Activated T-helper 2 cell treated with anti-CD3 and anti-CD28 coated beads, Interferon-gamma antibody, Interleukin-2, Interleukin-4, amounts not matched to agents 10 μg/mL and 5 μg/mL and 100 μg/mL, durations not matched to agents 14 hours and 24 hours and 36 hours (primary cell): ENCODE measurements at regions not wholly inside any gene's neighbourhood (a gene's known extent, or its start where the extent isn't known, plus 50 kb on each side); places are given as distances from the start of the nearest gene placed in this dataset.

Experiments
- DNase-seq: peaks from one replicate; pipeline ENCODE4 v3.0.0; 2021; ENCODE audit warnings: low spot score
- H3K27ac Mint-ChIP-seq: one replicate; pipeline ENCODE4 v1.8.0; 2021; ENCODE audit warnings: mixed read lengths
- H3K27me3 Mint-ChIP-seq: one replicate; pipeline ENCODE4 v1.8.0; 2021; ENCODE audit warnings: low read depth, mixed read lengths
- H3K36me3 Mint-ChIP-seq: one replicate; pipeline ENCODE4 v1.8.0; 2021; ENCODE audit warnings: low read depth, mixed read lengths
- H3K4me1 Mint-ChIP-seq: one replicate; pipeline ENCODE4 v1.8.0; 2021; ENCODE audit warnings: low read depth, mixed read lengths
- H3K4me3 Mint-ChIP-seq: one replicate; pipeline ENCODE4 v1.8.0; 2021; ENCODE audit warnings: low read depth, mild to moderate bottlenecking, moderate library complexity, mixed read lengths
- H3K9me3 Mint-ChIP-seq: one replicate; pipeline ENCODE4 v1.8.0; 2021; ENCODE audit warnings: mixed read lengths
- intact Hi-C: fragments of 100-400 bp; cut with micrococcal nuclease; formaldehyde crosslinking; loops from one replicate; pipeline ENCODE4 v1.15.1; 2023

GRCh38 chr1:201673915-201674314 is 135.0 kb downstream of the NAV1 start:
- peaks cover 10% of the 10 kb centered on the region for H3K27me3 Mint-ChIP-seq
- H3K27ac Mint-ChIP-seq: no peak overlapping the region
- no peak overlapping the region for H3K4me3 Mint-ChIP-seq
- intact Hi-C loops: no loop called here
- no peaks in the 10 kb centered on the region for H3K4me1 Mint-ChIP-seq
- H3K36me3 Mint-ChIP-seq: no peaks in the 10 kb centered on the region
- no peak for DNase-seq
- no peaks in the 10 kb centered on the region for H3K9me3 Mint-ChIP-seq

- no peaks in the 10 kb centered on the region for H3K36me3 Mint-ChIP-seq
- intact Hi-C loops: no loop called here
- no peak for DNase-seq
- H3K27ac Mint-ChIP-seq: no peak overlapping the region
- no peak overlapping the region for H3K4me3 Mint-ChIP-seq
- no peaks in the 10 kb centered on the region for H3K9me3 Mint-ChIP-seq
- peaks cover 12% of the 10 kb centered on the region for H3K27me3 Mint-ChIP-seq
- no peaks in the 10 kb centered on the region for H3K4me1 Mint-ChIP-seq
These were observed 136.2 kb downstream of the NAV1 start for GRCh38 chr1:201675143-201675542.

GRCh38 chr1:201676197-201676596 is 137.3 kb downstream of the NAV1 start:
- Mint-ChIP-seq H3K27ac (no peak overlapping the region), H3K4me3 (no peak overlapping the region), H3K27me3 (peaks cover 12% of the 10 kb centered on the region), H3K4me1 (no peaks in the 10 kb centered on the region), H3K36me3 (no peaks in the 10 kb centered on the region), H3K9me3 (no peaks in the 10 kb centered on the region)
- DNase-seq: no peak
- intact Hi-C loops: no loop called here

DNA sequence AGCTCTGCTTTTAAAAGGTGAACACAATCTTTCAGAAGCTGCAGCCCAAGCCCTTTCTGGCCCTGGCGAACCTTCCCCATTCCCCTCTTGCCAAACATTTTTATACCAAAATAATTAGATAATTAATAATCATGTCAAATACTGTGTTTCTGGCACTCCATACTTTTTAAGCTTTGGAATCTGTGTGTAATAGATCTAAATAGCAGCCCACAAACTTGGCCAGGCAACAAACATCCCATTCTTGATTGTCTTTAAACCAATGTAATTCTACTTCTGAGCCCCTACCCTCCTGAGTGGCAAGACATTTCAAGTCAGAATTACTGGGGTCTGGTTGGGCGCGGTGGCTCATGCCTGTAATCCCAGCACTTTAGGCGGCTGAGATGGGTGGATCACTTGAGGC is 137.7 kb downstream of the NAV1 start:
- no peak for DNase-seq
- peaks cover 12% of the 10 kb centered on the region for H3K27me3 Mint-ChIP-seq
- H3K36me3 Mint-ChIP-seq: no peaks in the 10 kb centered on the region
- no peaks in the 10 kb centered on the region for H3K4me1 Mint-ChIP-seq
- no peak overlapping the region for H3K4me3 Mint-ChIP-seq
- no peaks in the 10 kb centered on the region for H3K9me3 Mint-ChIP-seq
- H3K27ac Mint-ChIP-seq: no peak overlapping the region
- intact Hi-C loops: no loop called here

DNA sequence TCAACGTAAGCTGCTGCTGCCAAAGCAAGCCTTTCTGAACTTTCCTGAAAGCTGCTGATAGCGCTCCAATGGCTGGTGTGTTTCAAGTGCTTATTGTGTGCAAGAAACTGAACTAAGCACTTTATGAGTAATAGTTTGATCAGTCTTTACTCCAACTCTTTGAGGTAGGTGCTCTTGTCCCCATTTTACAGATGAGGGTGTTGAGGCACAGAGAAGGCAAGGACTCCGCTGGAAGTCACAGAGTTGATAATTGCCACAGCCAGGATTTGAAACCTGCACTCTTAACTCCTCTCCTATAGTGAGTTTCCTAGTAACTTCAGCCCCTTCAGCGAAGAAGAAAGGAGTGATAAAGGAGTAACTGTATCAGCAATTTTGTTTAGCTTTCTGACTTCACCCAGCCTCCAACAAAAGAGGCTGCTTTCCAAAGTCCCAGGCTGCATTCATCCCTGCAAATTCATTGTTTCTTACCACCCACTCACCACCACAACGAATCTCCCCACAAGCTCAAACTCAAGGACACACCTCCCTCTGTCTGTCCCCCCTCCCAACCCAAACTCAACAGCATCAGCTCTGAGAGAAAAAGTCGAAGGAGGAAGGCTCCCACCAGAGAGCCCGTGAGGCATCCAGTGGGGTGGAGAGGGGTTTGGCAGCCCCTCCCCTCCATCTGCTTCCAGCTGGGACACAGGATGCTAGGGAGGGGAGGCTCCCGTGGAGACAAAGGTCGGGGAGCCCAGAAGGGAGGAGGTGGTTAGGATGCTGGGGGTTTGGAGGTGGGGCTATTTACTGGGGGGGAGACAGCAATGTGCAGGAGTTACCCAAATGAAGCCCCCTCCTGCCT is 139.6 kb downstream of the NAV1 start:
- H3K4me3 Mint-ChIP-seq: no peak overlapping the region
- intact Hi-C loops: no loop called here

DNA sequence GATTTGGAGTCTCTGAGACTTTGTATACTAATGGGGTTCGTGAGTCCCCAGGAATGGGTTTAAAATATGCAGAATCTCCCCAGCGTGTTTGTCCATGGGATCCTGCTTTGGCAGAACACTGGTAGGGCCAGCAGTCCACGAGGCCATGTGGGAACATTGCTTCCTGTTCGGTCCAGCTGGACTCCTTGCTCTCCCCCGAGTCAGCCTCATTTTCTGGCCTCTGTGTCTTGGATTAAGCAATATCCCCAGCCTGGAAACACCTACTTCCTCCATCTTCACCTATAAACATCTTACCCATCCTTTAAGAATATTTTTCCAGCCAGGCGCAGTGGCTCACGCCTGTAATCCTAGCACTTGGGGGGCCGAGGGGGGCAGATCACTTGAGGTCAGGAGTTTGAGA is 142.4 kb downstream of the NAV1 start:
- peaks cover 2% of the 10 kb centered on the region for H3K27me3 Mint-ChIP-seq
- H3K4me3 Mint-ChIP-seq: no peak overlapping the region
- no peaks in the 10 kb centered on the region for H3K9me3 Mint-ChIP-seq
- H3K4me1 Mint-ChIP-seq: no peaks in the 10 kb centered on the region
- intact Hi-C loops: no loop called here
- no peak for DNase-seq
- no peak overlapping the region for H3K27ac Mint-ChIP-seq
- H3K36me3 Mint-ChIP-seq: no peaks in the 10 kb centered on the region

More for the DNA sequence above, 139.6 kb downstream of the NAV1 start:
- Mint-ChIP-seq H3K4me1 (no peaks in the 10 kb centered on the region), H3K36me3 (no peaks in the 10 kb centered on the region), H3K9me3 (no peaks in the 10 kb centered on the region), H3K27me3 (peaks cover 10% of the 10 kb centered on the region), H3K27ac (no peak overlapping the region)
- no peak for DNase-seq

DNA sequence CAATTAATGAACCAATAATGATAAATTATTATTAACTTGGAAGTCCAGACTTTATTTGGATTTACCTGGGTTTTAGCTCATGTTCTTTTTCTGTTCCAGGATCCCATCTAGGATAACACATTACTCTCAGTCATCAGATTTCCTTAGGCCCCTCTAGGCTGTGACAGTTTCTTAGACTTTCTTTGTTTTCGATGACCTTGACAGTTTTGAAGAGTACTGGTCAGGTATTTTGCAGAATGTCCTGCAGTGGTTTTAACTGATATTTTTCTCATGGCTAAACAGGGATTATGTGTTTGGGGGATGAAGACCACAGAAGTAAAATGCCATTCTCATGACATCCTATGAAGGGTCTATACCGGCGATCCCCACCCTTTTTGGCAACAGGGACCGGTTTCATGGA is 144.0 kb downstream of the NAV1 start:
- Mint-ChIP-seq H3K27me3 (peaks cover 2% of the 10 kb centered on the region), H3K9me3 (no peaks in the 10 kb centered on the region), H3K36me3 (no peaks in the 10 kb centered on the region), H3K27ac (no peak overlapping the region), H3K4me1 (no peaks in the 10 kb centered on the region), H3K4me3 (no peak overlapping the region)
- intact Hi-C loops: no loop called here
- DNase-seq: no peak

GRCh38 chr1:201683397-201683796 is 144.5 kb downstream of the NAV1 start:
- no peak overlapping the region for H3K4me3 Mint-ChIP-seq
- H3K36me3 Mint-ChIP-seq: no peaks in the 10 kb centered on the region
- no peak for DNase-seq
- intact Hi-C loops: no loop called here
- no peaks in the 10 kb centered on the region for H3K4me1 Mint-ChIP-seq
- no peaks in the 10 kb centered on the region for H3K9me3 Mint-ChIP-seq
- peaks cover 2% of the 10 kb centered on the region for H3K27me3 Mint-ChIP-seq
- no peak overlapping the region for H3K27ac Mint-ChIP-seq

DNA sequence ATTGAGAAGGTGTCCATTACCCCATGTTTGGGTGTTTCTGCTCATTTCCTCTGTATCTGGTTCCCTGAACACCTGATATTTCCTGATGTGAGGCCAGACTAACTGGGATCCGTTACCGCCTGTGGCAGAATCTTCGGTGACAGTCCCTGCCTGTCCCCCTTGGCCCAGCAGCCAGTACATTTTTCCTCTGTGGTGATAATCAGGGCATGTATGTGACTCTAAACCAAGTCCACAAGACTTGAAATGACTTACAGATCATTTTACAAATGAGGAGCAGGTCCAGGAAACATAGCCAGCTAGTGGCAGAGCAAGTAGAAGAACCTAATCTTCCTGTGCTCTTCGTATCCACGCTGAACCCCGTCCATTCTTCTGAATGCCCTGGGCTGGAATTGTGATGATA is 143.5 kb upstream of the IPO9 start:
- Mint-ChIP-seq H3K27me3 (no peaks in the 10 kb centered on the region), H3K4me1 (no peaks in the 10 kb centered on the region), H3K4me3 (no peak overlapping the region), H3K36me3 (no peaks in the 10 kb centered on the region), H3K27ac (no peak overlapping the region), H3K9me3 (no peaks in the 10 kb centered on the region)
- no peak for DNase-seq
- intact Hi-C loops: no loop called here

- H3K9me3 Mint-ChIP-seq: no peaks in the 10 kb centered on the region
- no peak overlapping the region for H3K4me3 Mint-ChIP-seq
- no peak for DNase-seq
- intact Hi-C loops: no loop called here
- no peaks in the 10 kb centered on the region for H3K36me3 Mint-ChIP-seq
- H3K4me1 Mint-ChIP-seq: no peaks in the 10 kb centered on the region
- H3K27ac Mint-ChIP-seq: no peak overlapping the region
- no peaks in the 10 kb centered on the region for H3K27me3 Mint-ChIP-seq
These were observed 142.1 kb upstream of the IPO9 start for GRCh38 chr1:201686714-201687455.

- Mint-ChIP-seq H3K4me3 (no peak overlapping the region), H3K9me3 (no peaks in the 10 kb centered on the region), H3K27me3 (no peaks in the 10 kb centered on the region), H3K36me3 (no peaks in the 10 kb centered on the region), H3K4me1 (no peaks in the 10 kb centered on the region), H3K27ac (no peak overlapping the region)
- intact Hi-C loops: no loop called here
- DNase-seq: no peak
These were observed 140.4 kb upstream of the IPO9 start for GRCh38 chr1:201688514-201688913.

- no peak for DNase-seq
- Mint-ChIP-seq H3K27ac (no peak overlapping the region), H3K4me3 (no peak overlapping the region), H3K27me3 (no peaks in the 10 kb centered on the region), H3K4me1 (no peaks in the 10 kb centered on the region), H3K9me3 (no peaks in the 10 kb centered on the region), H3K36me3 (no peaks in the 10 kb centered on the region)
- intact Hi-C loops: no loop called here
These were observed 139.3 kb upstream of the IPO9 start for GRCh38 chr1:201689647-201690046.

GRCh38 chr1:201690528-201690927 is 138.4 kb upstream of the IPO9 start:
- intact Hi-C loops: no loop called here
- Mint-ChIP-seq H3K4me3 (no peak overlapping the region), H3K27ac (no peak overlapping the region), H3K27me3 (no peaks in the 10 kb centered on the region), H3K9me3 (no peaks in the 10 kb centered on the region), H3K36me3 (no peaks in the 10 kb centered on the region), H3K4me1 (no peaks in the 10 kb centered on the region)
- DNase-seq: no peak
